Islet precursor cell (in vitro differentiated cells): ENCODE measurements at regions not wholly inside any gene's neighbourhood (a gene's known extent, or its start where the extent isn't known, plus 50 kb on each side); places are given as distances from the start of the nearest gene placed in this dataset.

ENCODE experiments used
- DNase-seq: peaks from one replicate; pipeline ENCODE4 v3.0.0-alpha.2; 2018

DNA sequence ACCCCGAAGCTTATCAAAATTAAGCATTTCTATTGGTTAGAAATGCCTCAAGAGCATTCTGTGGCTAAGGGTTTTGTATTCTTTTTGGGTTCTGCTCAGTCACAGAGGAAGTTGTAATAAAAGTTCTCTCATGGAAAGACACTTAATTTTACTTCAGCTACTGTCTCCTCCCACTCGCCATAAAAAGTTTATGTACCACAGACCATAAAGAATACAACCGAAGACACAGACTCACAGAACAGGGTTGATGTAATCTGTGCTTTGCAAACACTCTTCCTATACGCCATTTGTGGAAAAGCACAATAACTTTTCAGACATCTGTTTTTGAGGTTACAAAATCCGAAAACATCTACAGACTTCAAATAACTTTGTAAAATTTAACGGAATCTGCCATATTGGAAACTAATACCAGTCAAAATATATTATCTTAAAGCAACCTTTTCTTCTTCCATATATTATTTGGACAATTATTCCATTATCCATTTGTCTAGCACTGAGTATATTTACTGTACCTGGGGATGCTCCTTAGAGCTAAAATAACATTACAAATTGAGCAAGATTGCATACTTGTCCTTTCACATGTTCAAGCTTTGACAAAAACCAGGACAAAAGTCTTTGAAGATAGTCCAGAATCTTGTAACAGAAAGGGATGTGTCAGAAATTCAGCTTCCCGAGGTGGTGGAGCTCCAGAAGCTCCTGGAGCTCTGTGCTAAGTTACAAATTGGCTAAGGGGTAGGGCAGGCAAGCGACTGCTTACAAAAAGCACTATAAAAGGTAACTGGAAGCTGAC lies 219.0 kb upstream of the MEOX2 start:
- no peak for DNase-seq

DNA sequence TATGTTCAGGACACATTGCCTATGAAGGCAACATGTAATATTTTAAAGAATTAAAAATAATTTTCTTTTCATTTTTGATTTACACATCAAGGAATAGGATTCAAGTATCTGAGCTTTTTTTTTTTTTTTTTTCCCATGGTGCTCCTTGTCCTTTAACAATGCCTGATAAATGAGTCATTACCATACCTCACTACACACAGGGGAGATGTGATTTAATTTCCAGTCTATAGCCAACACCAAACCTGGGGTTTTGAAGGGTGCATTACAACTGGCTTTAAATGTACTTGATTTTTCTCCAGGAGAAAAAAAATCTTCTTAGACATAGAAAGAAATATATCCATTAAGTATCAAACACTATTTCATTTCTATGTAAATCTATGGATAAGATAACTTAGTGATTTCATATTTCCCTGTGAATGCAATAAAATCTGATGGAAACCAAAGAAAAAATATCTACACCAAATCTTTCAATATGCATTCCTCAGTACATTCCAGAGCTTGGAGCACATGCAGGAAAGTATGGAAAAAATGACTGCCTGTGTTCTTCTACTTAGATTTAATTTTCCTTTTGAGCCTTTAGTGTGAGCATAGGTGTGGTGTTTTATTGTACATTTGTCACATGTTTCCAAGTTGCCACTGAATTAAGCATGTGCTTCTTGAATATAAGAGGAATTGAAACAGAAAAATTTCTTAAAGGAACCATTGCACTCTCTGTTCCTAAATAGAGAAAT lies 204.8 kb upstream of the MEOX2 start:
- DNase-seq = no peak

DNA sequence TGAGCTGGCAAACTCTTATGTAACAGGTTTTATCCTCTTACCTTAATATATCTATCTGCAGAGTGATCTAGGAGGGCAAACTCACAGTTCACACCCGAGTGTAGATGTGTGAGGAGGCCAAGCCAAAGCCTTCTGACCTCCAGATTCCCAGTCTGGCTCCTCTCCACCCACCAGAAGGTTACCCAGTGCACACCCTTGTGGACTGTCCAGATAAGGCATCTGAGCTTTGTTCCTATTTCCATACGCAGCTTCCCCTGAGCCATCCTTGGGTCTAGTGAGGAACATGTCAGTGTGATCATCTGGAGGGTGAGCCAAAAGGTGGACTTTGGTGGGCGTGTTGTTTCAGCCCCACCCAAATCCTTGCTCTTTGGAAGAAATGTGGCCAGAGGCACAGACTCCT lies 203.0 kb upstream of the MEOX2 start:
- peak; percentile 73 for DNase-seq

DNA sequence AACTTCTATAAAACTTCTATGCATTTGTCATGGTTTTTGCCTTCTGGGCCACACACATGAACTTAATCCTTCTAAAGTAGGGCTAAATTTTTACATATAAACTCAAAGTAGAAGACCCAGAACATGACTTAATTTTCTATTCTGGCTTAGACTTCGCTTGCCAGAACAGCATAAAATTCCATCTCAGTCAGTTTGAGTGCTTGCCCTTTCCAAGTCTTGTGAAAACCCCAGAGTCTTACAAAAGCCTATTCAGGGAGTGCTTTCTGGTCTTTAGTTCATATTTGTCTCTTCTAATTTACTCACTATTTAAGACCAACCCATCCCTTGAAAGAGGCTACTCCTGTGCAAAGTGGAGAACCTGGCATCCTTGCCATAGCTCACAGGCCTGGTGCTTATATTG lies 201.6 kb upstream of the MEOX2 start:
- no peak for DNase-seq

DNA sequence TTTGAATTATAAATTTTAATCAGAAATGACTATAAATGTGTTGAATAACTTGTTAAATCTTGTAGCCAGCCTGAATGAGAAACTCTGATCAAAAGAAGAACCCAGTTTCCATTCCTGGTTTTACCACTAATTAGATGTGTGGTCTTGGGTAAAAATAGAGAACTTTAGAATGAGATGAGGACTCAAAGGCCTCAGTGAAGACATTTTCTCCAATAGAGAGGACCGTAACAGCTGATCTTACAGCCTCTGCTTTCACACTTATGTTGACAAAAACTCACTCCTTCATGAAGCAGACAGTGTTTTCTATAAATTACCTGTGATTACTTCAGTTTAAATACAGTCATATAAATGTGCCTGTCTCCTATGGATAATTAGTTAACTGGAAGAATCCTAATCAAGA lies 200.1 kb upstream of the MEOX2 start:
- no peak for DNase-seq

DNA sequence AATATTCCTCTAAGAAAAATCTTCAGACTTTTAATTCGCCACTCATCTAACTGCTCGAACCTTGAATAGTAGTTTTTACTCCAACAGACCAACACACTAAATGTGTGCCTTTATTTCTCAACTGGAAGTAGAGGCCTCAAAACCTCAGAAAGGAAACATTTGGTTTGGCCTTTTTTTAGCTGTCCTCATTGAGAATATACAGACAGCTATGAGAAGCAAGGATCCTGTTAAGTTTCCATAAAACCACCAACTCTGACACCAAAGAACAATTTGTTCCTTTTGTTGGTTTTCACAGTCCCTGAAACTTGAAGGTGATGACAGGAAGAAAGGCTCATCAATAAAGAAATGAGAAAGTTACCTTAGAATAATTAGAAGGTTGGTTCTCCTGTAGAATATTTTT lies 199.2 kb upstream of the MEOX2 start:
- no peak for DNase-seq

- DNase-seq = no peak
Observed at GRCh38 chr7:15874774-15875173, 188.3 kb upstream of the MEOX2 start.

DNA sequence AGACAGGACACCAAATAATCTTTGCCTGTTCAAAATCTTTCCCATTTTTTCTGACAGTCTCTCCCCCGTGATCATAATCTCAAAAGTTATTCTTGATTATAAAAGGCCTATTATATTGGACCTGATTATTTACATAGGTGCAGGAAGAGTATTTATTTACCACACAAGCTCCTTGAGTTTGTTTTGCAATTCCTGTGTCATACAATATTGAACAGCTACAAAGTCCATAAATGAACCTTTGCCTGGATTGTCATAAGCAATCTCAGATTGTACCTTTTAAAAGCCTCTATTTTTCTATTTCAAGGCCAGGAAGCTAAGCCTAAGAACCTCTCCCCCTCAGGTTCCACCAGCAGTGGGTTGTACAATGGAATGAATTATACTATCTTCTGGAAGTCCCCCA lies 183.9 kb upstream of the MEOX2 start:
- no peak for DNase-seq

- DNase-seq = no peak
Observed at GRCh38 chr7:15867441-15867840, 181.0 kb upstream of the MEOX2 start.

DNA sequence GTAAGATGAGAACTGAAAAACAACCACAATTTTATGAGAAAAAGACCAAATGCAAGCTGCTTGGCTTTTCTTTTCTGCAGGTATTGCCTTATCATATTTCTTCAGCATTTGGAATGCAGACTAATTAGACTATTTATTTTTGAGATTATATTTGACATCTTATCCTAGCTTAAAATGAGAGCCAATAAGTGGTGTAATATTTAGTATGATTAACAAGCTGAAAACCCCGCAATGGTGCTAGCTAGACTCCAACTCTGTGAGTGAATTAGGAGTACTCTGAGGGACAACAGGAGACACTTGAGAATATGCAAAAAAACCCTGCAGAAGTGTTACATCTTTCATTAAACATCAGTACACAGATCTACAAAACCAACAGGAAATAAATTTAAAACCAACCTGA lies 180.3 kb upstream of the MEOX2 start:
- no peak for DNase-seq

DNA sequence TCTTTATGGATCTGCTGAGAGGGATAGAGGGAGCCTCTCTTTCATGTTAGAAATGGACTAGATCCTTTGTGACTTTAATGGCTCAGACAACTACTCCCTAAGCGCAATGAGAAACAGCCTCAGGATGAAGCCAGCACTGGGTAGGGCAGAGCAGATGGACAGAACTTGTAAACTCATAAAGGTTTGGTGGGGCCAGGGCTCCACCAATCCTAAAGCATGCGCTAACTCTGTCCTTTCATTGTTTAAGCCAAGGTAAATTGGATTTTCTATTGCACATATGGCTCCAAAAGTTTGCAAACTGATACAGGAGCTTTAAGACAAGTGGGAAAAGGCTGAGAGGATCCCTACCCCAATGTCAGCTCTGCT lies 178.1 kb upstream of the MEOX2 start:
- DNase-seq = no peak

GRCh38 chr7:15863951-15864625 lies 177.6 kb upstream of the MEOX2 start:
- no peak for DNase-seq

DNA sequence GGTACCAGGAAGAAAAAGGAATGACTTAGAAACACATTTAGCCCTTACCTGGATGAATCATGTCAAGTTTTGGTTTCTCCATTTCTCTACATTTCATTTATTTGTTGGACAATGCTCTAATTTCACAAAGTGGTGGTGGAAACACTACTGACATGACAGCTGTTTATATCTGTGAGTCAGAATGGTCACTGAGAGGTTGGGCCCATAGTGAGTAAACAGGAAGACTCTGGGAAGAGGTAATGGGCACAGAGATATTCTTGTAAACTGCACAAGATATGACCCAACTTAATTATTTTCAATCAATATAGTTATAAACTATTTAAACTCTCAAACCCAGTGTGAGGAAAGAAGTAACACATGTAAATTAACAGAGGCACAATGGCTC lies 176.3 kb upstream of the MEOX2 start:
- no peak for DNase-seq

DNA sequence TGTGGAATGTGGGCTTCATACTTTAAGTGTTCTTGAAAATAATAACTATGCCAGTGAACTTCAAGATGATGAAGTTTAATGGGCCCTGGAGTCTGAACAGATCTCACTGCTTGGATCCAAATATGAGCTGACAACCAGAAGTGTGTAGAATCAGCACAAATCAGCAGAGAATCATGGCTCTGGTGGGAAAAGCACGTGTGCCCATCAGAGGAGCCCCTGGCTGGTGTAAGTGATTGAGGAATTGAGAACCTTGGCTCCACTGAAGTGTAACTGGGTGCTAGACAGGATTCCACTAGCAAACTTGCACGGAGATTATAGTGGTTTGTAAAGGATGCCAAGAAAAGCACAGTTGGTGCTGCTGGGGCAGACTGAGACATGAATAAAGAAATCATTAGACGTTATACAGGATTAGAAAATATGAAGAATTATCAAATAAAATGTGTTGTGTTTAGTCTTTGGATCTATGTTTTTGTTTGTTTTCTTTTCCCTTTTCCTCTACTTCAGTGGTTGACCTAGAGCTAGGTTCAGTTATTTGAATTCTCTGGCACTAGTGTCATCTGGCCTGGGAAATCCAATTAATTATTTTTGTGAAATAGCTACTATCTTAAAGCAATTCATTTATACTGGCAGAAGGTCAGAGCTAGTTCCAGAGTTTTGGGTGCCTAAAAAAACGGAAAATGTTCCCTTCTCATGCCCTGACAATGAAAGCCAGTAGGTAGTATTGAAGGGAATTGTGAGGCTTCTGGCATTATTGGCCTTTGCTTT lies 175.7 kb upstream of the MEOX2 start:
- no peak for DNase-seq

DNA sequence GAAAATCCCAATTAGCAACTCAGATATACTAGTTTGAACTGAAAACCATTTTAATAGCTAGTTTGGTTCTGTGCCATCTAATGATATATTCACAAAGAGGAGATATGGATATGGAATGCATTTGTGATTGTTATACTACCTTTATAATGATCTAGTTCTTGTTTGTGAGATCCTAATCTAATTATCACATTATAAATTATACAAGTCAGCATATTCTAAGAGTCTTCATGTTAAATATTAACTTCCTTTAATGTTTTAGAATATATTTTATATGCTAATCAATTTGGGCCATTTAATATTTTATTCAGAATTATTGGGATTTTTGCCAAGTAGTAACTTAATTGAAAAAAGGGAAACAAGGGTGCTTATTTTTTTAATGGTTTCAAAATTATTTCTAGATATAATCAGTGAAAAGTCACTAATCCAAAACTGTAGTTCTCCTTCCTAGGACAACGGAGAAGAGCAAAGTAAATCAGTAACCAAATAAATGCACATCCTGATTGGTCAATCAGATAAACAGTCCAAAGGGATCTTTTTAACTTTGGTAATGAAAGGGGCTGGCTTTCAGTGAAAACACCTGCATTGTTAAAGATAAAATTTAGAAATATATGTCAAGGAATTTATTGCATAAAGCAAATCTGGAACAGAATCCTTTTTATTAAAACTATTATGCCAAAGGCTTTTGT lies 173.9 kb upstream of the MEOX2 start:
- DNase-seq = no peak

- no peak for DNase-seq
Observed at GRCh38 chr7:15857026-15857425, 170.5 kb upstream of the MEOX2 start.

DNA sequence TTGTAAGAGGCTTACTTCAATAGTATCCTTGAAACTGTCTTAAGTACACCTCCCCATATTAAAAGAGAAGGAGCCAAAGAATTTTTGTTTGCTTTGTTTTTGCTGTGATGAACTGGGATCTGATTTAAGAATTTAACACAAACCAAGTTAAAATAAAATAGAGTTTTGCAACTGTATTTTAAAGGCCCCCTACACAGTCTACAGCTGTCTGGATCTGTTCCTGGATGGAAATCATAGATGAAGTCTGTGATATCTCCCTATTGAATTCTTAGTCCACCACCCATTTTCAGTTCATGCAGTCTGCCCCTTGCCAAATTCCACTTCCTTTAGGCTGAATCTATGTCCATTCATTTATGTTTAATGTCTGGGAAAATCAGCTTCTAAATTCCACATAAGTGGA lies 169.8 kb upstream of the MEOX2 start:
- DNase-seq = no peak

- no peak for DNase-seq
Observed at GRCh38 chr7:15855525-15856109, 169.1 kb upstream of the MEOX2 start.

DNA sequence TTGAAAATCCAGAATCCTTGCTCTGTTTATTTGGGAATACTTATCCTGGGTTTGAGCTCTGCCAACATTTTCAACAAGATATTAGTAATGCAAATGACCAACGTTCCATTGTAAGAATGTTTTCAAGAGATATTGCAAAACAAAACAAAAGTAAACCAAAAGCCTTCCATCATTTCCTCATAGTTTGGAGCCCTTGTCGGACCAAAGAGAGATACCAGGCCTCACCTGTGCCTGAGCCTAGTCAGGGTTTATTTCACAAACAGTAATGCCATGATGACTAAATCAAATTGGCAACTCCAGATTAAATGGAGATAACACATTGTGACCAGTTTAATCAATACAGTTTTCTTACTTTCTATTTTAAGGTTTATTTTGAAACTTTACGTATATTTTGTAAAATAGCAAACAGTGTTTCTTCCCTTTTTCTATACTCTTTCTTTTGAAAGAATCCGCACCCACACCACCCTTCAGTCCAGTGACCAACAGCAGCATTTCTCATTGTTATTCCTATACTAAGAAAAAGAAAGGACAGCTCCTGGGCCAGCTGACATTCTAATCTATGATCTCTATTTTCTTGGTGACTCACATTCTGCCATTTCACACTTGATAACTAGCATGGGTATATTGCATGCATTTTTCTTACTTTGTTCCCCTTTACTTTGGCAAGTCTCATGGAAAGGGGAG lies 168.5 kb upstream of the MEOX2 start:
- no peak for DNase-seq

GRCh38 chr7:15853832-15854470 lies 167.5 kb upstream of the MEOX2 start:
- no peak for DNase-seq

GRCh38 chr7:15851201-15851600 lies 164.7 kb upstream of the MEOX2 start:
- DNase-seq = no peak
